GM12872 (cell line): ENCODE measurements at regions not wholly inside any gene's neighbourhood (a gene's known extent, or its start where the extent isn't known, plus 50 kb on each side); places are given as distances from the start of the nearest gene placed in this dataset.

Experiments
- TF ChIP-seq, protein P1 (sequence below): IDR thresholded peaks from 3 replicates; pipeline ENCODE4 v1.5.1; 2011; ENCODE audit warnings: low read depth, mild to moderate bottlenecking, low read length, moderate library complexity; ENCODE audit not compliant: insufficient read depth

DNA sequence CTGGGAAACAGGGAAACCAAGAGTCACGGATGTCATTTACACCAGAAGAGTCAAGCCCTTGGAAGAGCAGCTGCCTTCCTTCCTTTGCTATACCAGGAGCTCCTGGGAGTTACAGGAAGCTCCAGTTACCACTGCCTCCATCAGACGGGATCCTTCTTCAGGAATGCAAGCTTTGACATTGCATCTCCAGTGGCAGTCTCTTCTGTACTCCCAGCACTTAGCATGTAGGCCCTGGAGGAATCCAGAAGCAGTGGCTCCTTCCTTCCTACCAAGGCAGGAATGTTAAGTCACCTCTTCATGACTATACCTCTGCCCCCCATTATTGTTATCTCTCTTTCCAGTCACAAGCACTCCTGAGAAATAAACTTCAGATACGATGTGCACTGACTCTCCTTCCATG is 836.0 kb downstream of the MAFB start:
- TF ChIP-seq, protein P1, sequence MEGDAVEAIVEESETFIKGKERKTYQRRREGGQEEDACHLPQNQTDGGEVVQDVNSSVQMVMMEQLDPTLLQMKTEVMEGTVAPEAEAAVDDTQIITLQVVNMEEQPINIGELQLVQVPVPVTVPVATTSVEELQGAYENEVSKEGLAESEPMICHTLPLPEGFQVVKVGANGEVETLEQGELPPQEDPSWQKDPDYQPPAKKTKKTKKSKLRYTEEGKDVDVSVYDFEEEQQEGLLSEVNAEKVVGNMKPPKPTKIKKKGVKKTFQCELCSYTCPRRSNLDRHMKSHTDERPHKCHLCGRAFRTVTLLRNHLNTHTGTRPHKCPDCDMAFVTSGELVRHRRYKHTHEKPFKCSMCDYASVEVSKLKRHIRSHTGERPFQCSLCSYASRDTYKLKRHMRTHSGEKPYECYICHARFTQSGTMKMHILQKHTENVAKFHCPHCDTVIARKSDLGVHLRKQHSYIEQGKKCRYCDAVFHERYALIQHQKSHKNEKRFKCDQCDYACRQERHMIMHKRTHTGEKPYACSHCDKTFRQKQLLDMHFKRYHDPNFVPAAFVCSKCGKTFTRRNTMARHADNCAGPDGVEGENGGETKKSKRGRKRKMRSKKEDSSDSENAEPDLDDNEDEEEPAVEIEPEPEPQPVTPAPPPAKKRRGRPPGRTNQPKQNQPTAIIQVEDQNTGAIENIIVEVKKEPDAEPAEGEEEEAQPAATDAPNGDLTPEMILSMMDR: no peak

DNA sequence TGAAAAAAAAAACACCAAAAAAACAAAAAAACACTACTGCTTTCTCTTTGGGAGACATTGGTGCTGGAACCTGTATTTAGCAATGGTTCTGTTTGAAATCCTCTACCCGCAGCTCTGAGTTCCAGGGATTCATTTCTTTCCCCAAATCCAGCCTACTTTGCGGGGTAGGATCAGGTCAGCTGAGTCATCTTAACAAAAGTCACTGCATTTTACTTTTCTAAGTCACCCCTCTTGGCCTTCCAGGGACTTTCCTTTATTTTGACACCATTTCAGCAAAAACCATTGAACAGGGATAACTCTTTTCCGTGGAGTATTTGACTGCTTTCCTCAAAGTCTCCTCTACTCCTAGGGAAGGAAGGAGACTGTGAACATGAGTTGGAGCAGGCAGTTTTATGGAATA is 837.6 kb downstream of the MAFB start:
- TF ChIP-seq, protein P1: no peak

DNA sequence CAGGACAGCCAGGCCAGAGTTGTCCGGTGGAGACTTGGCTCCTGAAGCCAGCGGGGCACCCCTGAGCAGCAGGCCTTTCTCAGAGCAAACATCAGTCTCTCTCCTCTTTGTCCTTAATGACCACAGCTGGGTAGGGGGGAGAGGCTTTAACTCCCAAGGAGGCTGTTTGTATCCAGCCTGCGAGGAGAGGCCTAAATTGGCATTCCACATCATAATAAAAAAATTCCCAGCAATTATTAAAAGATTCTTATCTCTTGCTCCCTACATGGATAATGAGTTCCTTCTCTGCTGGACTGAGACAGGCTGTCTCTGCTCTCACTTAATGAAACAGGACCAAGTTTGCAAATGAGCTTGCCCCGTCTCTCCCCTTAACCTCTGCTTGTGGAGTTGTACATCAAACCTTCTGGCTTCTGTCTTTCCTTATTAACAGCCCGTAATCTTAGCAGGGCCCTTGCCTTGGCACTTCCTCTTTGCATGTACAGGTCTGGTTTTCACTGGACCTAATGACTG is 838.2 kb downstream of the MAFB start:
- TF ChIP-seq, protein P1: no peak

DNA sequence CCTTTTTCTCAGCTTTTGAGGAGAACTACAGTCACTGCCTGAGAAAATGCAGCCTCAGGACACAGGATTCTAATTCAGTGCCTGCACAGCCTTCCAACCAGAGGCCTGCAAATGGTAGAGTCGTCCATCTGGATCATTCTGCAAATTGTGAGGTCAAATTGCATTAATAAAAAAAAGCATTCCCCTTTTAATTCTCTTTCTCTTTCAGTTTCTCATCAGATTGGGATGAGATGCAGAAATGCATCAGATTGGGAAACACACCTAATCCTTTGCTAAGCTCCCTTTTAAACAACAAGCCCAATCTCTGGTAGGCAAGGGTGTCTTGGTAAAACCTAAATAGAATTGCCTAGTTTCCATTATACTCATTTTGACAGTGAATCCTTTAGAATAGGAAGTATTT is 838.8 kb downstream of the MAFB start:
- TF ChIP-seq, protein P1: no peak

DNA sequence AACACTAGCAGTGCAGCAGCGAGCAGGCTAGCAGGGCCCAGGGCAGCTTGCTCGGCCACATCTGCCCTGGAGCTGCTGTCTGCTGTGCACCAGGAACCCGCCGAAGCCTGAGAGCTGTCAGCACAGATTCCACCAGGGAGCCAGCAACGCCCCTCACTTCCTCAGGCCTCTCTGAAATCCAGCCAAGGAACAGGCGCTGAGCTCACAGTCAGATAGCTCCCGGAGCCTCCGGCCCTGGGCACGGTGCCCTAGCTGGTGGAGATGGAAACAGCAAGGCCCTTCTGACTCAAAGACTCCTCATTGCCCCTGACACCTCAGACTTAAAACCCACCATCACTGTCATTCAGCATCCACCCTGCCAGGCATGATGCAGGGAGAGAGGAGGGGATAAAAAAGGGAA is 839.4 kb downstream of the MAFB start:
- TF ChIP-seq, protein P1: no peak

DNA sequence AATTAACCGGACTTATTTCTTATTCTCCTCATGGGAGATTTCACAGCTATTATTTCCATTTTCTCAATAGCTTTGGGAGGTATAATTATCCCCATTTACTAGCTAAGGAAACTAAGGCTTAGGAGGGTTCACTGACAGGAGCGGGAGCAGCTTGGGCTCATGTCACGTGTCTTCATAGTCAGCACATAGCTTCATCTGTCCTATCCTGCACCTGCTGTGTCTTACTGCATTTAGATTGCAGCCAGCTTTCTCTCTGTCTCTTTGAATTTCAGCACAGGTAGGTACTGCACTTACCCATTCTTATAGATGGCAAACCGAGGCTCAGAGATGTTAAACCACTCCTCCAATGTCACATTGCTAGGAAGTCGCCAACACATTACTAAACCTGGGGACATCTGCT is 839.9 kb downstream of the MAFB start:
- TF ChIP-seq, protein P1: no peak

DNA sequence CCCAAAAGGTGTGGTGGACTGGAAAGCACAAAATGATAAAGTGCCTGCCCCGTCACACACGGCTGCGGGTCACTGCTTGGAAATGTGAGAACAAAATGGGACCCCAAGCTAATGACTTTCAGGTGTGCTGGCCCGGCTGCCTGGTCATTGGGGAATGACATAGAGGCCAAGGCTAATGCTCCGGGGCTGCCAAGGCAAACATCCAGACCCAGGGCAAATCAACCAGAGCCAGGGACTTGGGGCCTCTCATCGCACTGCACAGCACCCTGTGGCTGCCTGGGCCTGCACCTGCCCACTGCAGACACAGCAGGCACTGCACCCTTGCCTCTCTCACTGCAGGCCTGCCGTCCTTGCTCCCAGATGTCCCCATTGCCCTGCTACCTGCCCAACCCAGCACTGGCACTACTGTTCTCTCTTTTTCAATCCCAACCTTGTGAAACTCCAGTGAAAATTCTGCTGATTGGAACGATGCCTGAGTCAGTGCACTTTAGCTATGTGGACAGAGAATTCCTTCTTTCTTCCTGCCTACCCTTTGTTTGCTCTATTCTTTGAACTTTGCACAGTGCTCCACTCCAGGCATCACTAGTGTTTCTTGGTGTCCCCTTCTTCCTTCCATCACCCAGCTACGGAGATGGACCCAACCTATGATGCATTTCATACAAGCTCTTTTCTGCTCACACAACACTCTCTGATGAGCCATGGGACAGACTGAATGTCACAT is 849.5 kb downstream of the MAFB start:
- TF ChIP-seq, protein P1: no peak
